WI38 (cell line): ENCODE measurements at regions not wholly inside any gene's neighbourhood (a gene's known extent, or its start where the extent isn't known, plus 50 kb on each side); places are given as distances from the start of the nearest gene placed in this dataset.
A peak's percentile ranks its signal among the peaks of the same experiment; 100 is the strongest.
"Not testable (repeated sequence)": the region's sequence is repeated elsewhere in the genome, so short reads cannot be mapped to it uniquely, and the experiment has no call there.

Experiments used
- H3K4me3 ChIP-seq: 2 replicates; pipeline ENCODE4 v1.5.1; 2011; ENCODE audit warnings: low read depth, mild to moderate bottlenecking, control low read depth, low read length
- CTCF ChIP-seq: IDR thresholded peaks from 2 replicates; pipeline ENCODE4 v1.5.1; 2012; ENCODE audit warnings: low read depth, mild to moderate bottlenecking, control low read depth, low read length

GRCh38 chr7:82595176-82595575 lies 151.6 kb upstream of the CACNA2D1 start:
- H3K4me3 ChIP-seq, result no peak overlapping the region
- TF ChIP-seq CTCF, result no peak

GRCh38 chr7:82594665-82595064 lies 151.1 kb upstream of the CACNA2D1 start:
- no peak for TF ChIP-seq CTCF
- no peak overlapping the region for H3K4me3 ChIP-seq

- H3K4me3 ChIP-seq, result no peak overlapping the region
- TF ChIP-seq CTCF, result no peak
These were observed 150.2 kb upstream of the CACNA2D1 start for GRCh38 chr7:82593780-82594179.

- no peak for TF ChIP-seq CTCF
- no peak overlapping the region for H3K4me3 ChIP-seq
These were observed 148.8 kb upstream of the CACNA2D1 start for GRCh38 chr7:82592416-82592815.

GRCh38 chr7:82579047-82579446 lies 135.5 kb upstream of the CACNA2D1 start:
- TF ChIP-seq CTCF, result no peak
- no peak overlapping the region for H3K4me3 ChIP-seq

GRCh38 chr7:82578430-82578829 lies 134.9 kb upstream of the CACNA2D1 start:
- H3K4me3 ChIP-seq, result no peak overlapping the region
- no peak for TF ChIP-seq CTCF

GRCh38 chr7:82572195-82572880 lies 128.8 kb upstream of the CACNA2D1 start:
- no peak overlapping the region for H3K4me3 ChIP-seq
- peak; percentile 90 for TF ChIP-seq CTCF

- H3K4me3 ChIP-seq, result not testable (repeated sequence)
These were observed 127.5 kb upstream of the CACNA2D1 start for GRCh38 chr7:82571047-82571446.
